Activated naive CD8-positive, alpha-beta T cell treated with anti-CD3 and anti-CD28 coated beads, Interleukin-2, amount 10 ng/mL, durations not matched to agents 7 days and 5 days (primary cell): ENCODE measurements at regions not wholly inside any gene's neighbourhood (a gene's known extent, or its start where the extent isn't known, plus 50 kb on each side); places are given as distances from the start of the nearest gene placed in this dataset.
"Not testable (repeated sequence)": the region's sequence is repeated elsewhere in the genome, so short reads cannot be mapped to it uniquely, and the experiment has no call there.

Experiments used
- ATAC-seq: fragments of 150-1000 bp; cut with Tn5 transposase; one replicate; pipeline ENCODE4 v1.10.0; 2021; ENCODE audit warnings: low read depth, moderate library complexity
- POLR2A ChIA-PET: fragments of 350-600 bp; sonication (Branson Sonifier 250); formaldehyde crosslinking; loops from one replicate; lab custom pipeline; 2021; ENCODE audit warnings: antibody characterized with exemption; lab: Charles Lee
- DNase-seq: peaks from one replicate; pipeline ENCODE4 v3.0.0; 2021
- H3K27ac Mint-ChIP-seq: one replicate; pipeline ENCODE4 v1.8.0; 2022; ENCODE audit warnings: mild to moderate bottlenecking, mixed read lengths
- H3K27me3 Mint-ChIP-seq: one replicate; pipeline ENCODE4 v1.8.0; 2022; ENCODE audit warnings: mild to moderate bottlenecking, moderate library complexity, mixed read lengths
- H3K36me3 Mint-ChIP-seq: one replicate; pipeline ENCODE4 v1.8.0; 2021; ENCODE audit warnings: mild to moderate bottlenecking, mixed read lengths
- H3K4me1 Mint-ChIP-seq: one replicate; pipeline ENCODE4 v1.8.0; 2021; ENCODE audit warnings: mixed read lengths
- H3K4me3 Mint-ChIP-seq: one replicate; pipeline ENCODE4 v1.8.0; 2022; ENCODE audit warnings: mild to moderate bottlenecking, moderate library complexity, mixed read lengths
- H3K9me3 Mint-ChIP-seq: one replicate; pipeline ENCODE4 v1.8.0; 2021; ENCODE audit warnings: mixed read lengths

GRCh38 chr5:18270635-18271338, 636.5 kb downstream of the TAF11L14 start:
- Mint-ChIP-seq H3K4me1 (no peaks in the 10 kb centered on the region), H3K27ac (no peak overlapping the region), H3K36me3 (no peaks in the 10 kb centered on the region), H3K9me3 (peaks cover 4% of the 10 kb centered on the region), H3K27me3 (no peaks in the 10 kb centered on the region), H3K4me3 (no peak overlapping the region)
- ATAC-seq (no peak), DNase-seq (no peak)
- POLR2A ChIA-PET, result no interaction called here

DNA sequence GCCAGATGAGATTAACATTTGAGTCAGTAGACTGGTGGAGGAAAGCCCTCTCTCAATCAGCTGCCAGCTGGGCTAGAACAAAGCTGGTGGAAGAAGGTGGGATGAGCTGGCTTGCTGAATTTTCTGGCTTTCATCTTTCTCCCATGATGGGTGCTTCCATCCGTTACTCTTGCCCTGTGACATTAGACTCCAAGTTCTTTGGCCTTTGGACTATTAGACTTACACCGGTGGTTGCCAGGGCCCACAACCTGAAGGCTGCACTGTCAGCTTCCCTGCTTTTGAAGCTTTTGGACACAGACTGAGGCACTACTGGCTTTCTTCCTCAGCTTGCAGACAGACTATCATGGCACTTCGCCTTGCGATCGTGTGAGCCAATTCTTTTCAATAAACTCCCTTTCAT, 642.7 kb downstream of the TAF11L14 start:
- H3K27ac Mint-ChIP-seq, result no peak overlapping the region
- H3K4me3 Mint-ChIP-seq, result no peak overlapping the region
- H3K9me3 Mint-ChIP-seq, result peaks cover 2% of the 10 kb centered on the region
- POLR2A ChIA-PET, result no interaction called here
- ATAC-seq (no peak), DNase-seq (no peak)
- no peaks in the 10 kb centered on the region for H3K4me1 Mint-ChIP-seq
- H3K36me3 Mint-ChIP-seq, result no peaks in the 10 kb centered on the region
- H3K27me3 Mint-ChIP-seq, result no peaks in the 10 kb centered on the region

- no peaks in the 10 kb centered on the region for H3K36me3 Mint-ChIP-seq
- H3K27me3 Mint-ChIP-seq, result no peaks in the 10 kb centered on the region
- ATAC-seq (no peak), DNase-seq (no peak)
- POLR2A ChIA-PET, result no interaction called here
- peaks cover 3% of the 10 kb centered on the region for H3K9me3 Mint-ChIP-seq
- H3K4me1 Mint-ChIP-seq, result no peaks in the 10 kb centered on the region
- no peak overlapping the region for H3K27ac Mint-ChIP-seq
- H3K4me3 Mint-ChIP-seq, result no peak overlapping the region
Observed at GRCh38 chr5:18281947-18282581, 647.8 kb downstream of the TAF11L14 start.

GRCh38 chr5:18285257-18285656, 651.0 kb downstream of the TAF11L14 start:
- H3K27me3 Mint-ChIP-seq, result no peaks in the 10 kb centered on the region
- no peaks in the 10 kb centered on the region for H3K4me1 Mint-ChIP-seq

GRCh38 chr5:18292146-18292545, 657.9 kb downstream of the TAF11L14 start:
- no peaks in the 10 kb centered on the region for H3K9me3 Mint-ChIP-seq
- H3K36me3 Mint-ChIP-seq, result no peaks in the 10 kb centered on the region
- POLR2A ChIA-PET, result no interaction called here
- no peaks in the 10 kb centered on the region for H3K4me1 Mint-ChIP-seq
- DNase-seq (no peak), ATAC-seq (no peak)
- H3K27ac Mint-ChIP-seq, result no peak overlapping the region
- H3K27me3 Mint-ChIP-seq, result no peaks in the 10 kb centered on the region
- no peak overlapping the region for H3K4me3 Mint-ChIP-seq

More at GRCh38 chr5:18285257-18285656, 651.0 kb downstream of the TAF11L14 start:
- H3K9me3 Mint-ChIP-seq, result peaks cover 3% of the 10 kb centered on the region
- DNase-seq (no peak), ATAC-seq (no peak)
- POLR2A ChIA-PET, result no interaction called here
- H3K27ac Mint-ChIP-seq, result no peak overlapping the region
- H3K4me3 Mint-ChIP-seq, result no peak overlapping the region
- H3K36me3 Mint-ChIP-seq, result no peaks in the 10 kb centered on the region

GRCh38 chr5:18295696-18296095, 661.4 kb downstream of the TAF11L14 start:
- POLR2A ChIA-PET, DNase-seq, H3K4me1 Mint-ChIP-seq, H3K9me3 Mint-ChIP-seq, H3K27me3 Mint-ChIP-seq, H3K27ac Mint-ChIP-seq, ATAC-seq, H3K4me3 Mint-ChIP-seq, H3K36me3 Mint-ChIP-seq: not testable (repeated sequence)

- ATAC-seq (no peak), DNase-seq (no peak)
- POLR2A ChIA-PET, result no interaction called here
- Mint-ChIP-seq H3K36me3 (no peaks in the 10 kb centered on the region), H3K4me3 (no peak overlapping the region), H3K27ac (no peak overlapping the region), H3K4me1 (no peaks in the 10 kb centered on the region), H3K9me3 (no peaks in the 10 kb centered on the region), H3K27me3 (no peaks in the 10 kb centered on the region)
Observed at GRCh38 chr5:18299166-18299565, 664.9 kb downstream of the TAF11L14 start.

DNA sequence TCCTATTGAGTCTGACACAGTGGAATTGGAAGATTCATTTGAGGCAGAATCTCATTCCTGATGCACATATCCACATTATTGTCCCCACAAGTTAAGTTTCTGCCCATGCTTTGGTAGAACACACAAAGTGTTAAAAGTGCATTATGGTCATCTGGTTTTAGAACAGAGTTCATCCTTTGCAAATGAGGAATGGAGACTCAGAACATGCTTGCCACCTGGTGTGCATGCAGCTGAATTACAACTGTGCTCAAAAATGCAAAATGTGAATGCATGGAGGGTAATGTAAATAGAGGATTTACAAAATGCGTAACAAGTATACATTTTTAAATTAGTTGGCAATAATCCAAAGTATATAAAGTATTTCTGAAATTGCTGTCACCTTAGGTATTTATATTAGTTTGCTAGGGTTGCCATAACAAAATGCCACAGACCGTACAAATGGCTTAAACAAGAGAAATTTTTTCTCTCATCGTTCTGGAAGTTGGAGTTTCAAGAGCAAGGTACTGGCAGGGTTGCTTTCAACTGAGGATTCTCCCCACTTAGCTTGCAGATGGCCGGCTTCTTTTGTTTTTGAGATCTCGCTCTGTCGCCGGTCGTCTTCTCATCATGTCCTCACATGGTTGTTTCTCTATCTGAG, 671.1 kb downstream of the TAF11L14 start:
- no peaks in the 10 kb centered on the region for H3K27me3 Mint-ChIP-seq
- no peaks in the 10 kb centered on the region for H3K36me3 Mint-ChIP-seq
- H3K9me3 Mint-ChIP-seq, result no peaks in the 10 kb centered on the region
- no peak overlapping the region for H3K4me3 Mint-ChIP-seq
- no peaks in the 10 kb centered on the region for H3K4me1 Mint-ChIP-seq
- ATAC-seq (no peak), DNase-seq (no peak)
- no peak overlapping the region for H3K27ac Mint-ChIP-seq
- POLR2A ChIA-PET, result no interaction called here

- ATAC-seq, result no peak
Observed at GRCh38 chr5:18311266-18311665, 677.0 kb downstream of the TAF11L14 start.

GRCh38 chr5:18312016-18312415, 677.8 kb downstream of the TAF11L14 start:
- Mint-ChIP-seq H3K27me3 (no peaks in the 10 kb centered on the region), H3K4me1 (no peaks in the 10 kb centered on the region), H3K9me3 (no peaks in the 10 kb centered on the region), H3K36me3 (no peaks in the 10 kb centered on the region), H3K27ac (no peak overlapping the region), H3K4me3 (no peak overlapping the region)
- ATAC-seq (no peak), DNase-seq (no peak)
- POLR2A ChIA-PET, result no interaction called here

More at GRCh38 chr5:18311266-18311665, 677.0 kb downstream of the TAF11L14 start:
- no peak overlapping the region for H3K27ac Mint-ChIP-seq
- no peak overlapping the region for H3K4me3 Mint-ChIP-seq
- H3K36me3 Mint-ChIP-seq, result no peaks in the 10 kb centered on the region
- DNase-seq, result no peak
- no peaks in the 10 kb centered on the region for H3K4me1 Mint-ChIP-seq
- no peaks in the 10 kb centered on the region for H3K9me3 Mint-ChIP-seq
- POLR2A ChIA-PET, result no interaction called here
- no peaks in the 10 kb centered on the region for H3K27me3 Mint-ChIP-seq

DNA sequence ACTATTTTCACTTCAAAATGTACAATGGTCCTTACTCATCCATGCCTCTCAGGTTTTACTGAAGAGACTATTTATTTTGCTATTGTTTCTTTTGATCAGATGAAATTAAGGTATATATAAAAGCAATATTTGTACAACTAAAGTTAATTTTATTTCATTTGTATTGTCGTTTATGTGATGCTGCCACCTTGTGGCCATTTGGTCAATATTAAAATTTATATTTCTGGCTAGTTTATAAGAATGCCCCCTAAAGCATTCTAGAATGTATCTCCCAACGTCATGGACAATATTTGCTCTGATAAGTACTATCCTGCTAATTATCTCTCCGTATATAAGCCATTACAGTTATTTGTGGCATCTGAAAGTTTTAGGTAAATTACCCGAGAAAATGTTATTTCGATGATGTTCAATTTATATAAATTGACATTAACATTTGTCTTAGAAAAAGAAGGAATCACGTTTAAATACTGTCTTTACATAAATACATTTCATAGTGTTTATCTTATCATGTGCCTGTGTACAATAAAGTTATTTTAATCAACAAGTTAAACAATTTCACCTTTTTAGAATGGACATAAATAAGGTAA, 680.0 kb downstream of the TAF11L14 start:
- no peak overlapping the region for H3K27ac Mint-ChIP-seq
- no peaks in the 10 kb centered on the region for H3K36me3 Mint-ChIP-seq
- ATAC-seq (no peak), DNase-seq (no peak)
- no peaks in the 10 kb centered on the region for H3K4me1 Mint-ChIP-seq
- POLR2A ChIA-PET, result no interaction called here
- H3K9me3 Mint-ChIP-seq, result no peaks in the 10 kb centered on the region
- no peaks in the 10 kb centered on the region for H3K27me3 Mint-ChIP-seq
- no peak overlapping the region for H3K4me3 Mint-ChIP-seq

DNA sequence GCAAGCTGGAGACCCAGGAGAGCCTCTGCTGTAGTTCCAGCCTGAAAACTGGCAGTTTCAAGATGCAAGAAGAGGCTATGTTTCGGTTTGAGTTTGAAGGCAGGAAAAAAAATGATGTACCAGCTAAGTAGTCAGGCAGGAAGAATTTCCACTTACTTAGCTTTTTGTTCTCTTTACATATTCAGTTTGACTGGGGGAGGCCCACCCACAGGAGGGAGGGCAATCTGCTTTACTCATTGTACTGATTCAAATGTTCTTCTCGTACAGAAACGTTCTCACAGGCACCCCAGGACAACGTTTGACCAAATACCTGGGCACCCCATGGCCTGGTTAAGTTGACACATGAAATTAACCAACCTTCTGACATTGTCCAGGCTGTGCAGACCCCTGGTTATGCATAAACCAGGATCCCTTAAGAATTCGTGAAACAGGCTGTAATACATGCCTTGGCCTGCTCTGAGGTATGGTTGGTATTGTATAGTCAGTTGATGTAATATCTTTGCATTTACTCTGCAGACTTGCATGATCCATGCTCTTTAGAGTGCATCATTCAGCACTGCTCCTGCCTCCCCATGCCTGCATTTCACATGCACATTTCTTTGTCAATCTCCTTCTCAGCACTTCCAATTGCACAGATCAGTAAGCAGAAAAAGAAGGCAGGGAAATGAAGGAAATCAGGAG, 687.1 kb downstream of the TAF11L14 start:
- ATAC-seq (no peak), DNase-seq (no peak)
- H3K4me3 Mint-ChIP-seq, result no peak overlapping the region
- no peaks in the 10 kb centered on the region for H3K4me1 Mint-ChIP-seq
- H3K9me3 Mint-ChIP-seq, result no peaks in the 10 kb centered on the region
- no peaks in the 10 kb centered on the region for H3K27me3 Mint-ChIP-seq
- H3K36me3 Mint-ChIP-seq, result no peaks in the 10 kb centered on the region
- POLR2A ChIA-PET, result no interaction called here
- H3K27ac Mint-ChIP-seq, result no peak overlapping the region

- POLR2A ChIA-PET, result no interaction called here
- Mint-ChIP-seq H3K4me3 (no peak overlapping the region), H3K27ac (no peak overlapping the region), H3K4me1 (no peaks in the 10 kb centered on the region), H3K27me3 (no peaks in the 10 kb centered on the region), H3K9me3 (no peaks in the 10 kb centered on the region), H3K36me3 (no peaks in the 10 kb centered on the region)
- DNase-seq, result no peak
- no peak for ATAC-seq
Observed at GRCh38 chr5:18323891-18324290, 689.6 kb downstream of the TAF11L14 start.
